Kidney epithelial cell (primary cell): ENCODE measurements at regions not wholly inside any gene's neighbourhood (a gene's known extent, or its start where the extent isn't known, plus 50 kb on each side); places are given as distances from the start of the nearest gene placed in this dataset.
"Not testable (repeated sequence)": the region's sequence is repeated elsewhere in the genome, so short reads cannot be mapped to it uniquely, and the experiment has no call there.

Source experiments
- DNase-seq: peaks from one replicate; pipeline ENCODE4 v3.0.0-alpha.2; 2010; ENCODE audit warnings: low read depth
- H3K27me3 ChIP-seq: 2 replicates; pipeline ENCODE4 v1.6.0; 2011; ENCODE audit warnings: low read length; ENCODE audit not compliant: control insufficient read depth, insufficient read depth
- H3K36me3 ChIP-seq: 2 replicates; pipeline ENCODE4 v1.5.1; 2011; ENCODE audit warnings: low read length; ENCODE audit not compliant: control insufficient read depth, insufficient read depth
- H3K4me3 ChIP-seq: 2 replicates; pipeline ENCODE4 v1.5.1; 2011; ENCODE audit warnings: low read depth, mild to moderate bottlenecking, control low read depth, low read length
- TF ChIP-seq, protein P1 (sequence below): IDR thresholded peaks from 2 replicates; pipeline ENCODE4 v1.5.1; 2011; ENCODE audit warnings: mild to moderate bottlenecking, moderate library complexity, low read length, control low read depth, inconsistent platforms; ENCODE audit not compliant: insufficient read depth, poor library complexity, severe bottlenecking

DNA sequence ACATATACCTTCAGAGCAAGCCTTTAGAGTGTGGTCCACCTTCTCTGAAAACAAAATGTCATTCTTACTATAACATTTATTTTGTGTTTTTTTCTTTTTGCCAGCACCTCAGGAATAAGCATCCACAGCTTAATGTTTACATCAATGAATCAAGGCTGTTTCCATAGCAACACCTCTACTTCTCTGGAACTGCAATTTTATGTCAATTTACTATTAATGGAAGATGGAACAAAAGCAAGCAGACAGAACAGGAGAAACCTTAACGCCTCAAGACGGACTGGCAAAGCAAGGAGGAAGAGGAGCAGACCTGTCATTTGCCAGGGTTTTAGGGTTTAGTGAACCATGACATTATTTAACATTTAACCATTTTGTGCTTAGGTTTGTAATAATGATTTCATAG is 63.1 kb downstream of the PRR15 start:
- H3K27me3 ChIP-seq, result no peaks in the 10 kb centered on the region
- no peak for DNase-seq
- TF ChIP-seq, protein P1, sequence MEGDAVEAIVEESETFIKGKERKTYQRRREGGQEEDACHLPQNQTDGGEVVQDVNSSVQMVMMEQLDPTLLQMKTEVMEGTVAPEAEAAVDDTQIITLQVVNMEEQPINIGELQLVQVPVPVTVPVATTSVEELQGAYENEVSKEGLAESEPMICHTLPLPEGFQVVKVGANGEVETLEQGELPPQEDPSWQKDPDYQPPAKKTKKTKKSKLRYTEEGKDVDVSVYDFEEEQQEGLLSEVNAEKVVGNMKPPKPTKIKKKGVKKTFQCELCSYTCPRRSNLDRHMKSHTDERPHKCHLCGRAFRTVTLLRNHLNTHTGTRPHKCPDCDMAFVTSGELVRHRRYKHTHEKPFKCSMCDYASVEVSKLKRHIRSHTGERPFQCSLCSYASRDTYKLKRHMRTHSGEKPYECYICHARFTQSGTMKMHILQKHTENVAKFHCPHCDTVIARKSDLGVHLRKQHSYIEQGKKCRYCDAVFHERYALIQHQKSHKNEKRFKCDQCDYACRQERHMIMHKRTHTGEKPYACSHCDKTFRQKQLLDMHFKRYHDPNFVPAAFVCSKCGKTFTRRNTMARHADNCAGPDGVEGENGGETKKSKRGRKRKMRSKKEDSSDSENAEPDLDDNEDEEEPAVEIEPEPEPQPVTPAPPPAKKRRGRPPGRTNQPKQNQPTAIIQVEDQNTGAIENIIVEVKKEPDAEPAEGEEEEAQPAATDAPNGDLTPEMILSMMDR, result no peak
- no peak overlapping the region for H3K4me3 ChIP-seq
- H3K36me3 ChIP-seq, result no peaks in the 10 kb centered on the region

DNA sequence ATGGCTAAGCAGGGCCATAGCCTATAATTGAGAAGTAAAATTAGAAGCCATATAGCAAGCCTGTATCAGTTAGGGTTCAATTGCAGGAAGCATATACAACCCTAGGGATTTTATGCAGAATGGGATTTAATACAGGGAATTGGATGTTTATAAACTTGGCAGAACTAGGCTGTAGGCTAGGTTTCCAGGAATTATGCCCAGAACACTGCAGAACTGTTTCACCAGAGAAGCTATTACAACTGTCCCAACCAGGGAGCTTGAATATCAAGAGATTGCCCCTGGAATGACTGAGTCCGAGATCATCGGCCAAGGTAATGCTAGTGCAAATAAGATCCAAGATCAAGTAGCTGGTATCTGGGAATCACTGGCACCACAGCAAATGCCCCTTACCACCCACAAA is 64.0 kb downstream of the PRR15 start:
- TF ChIP-seq, protein P1, result no peak
- Histone ChIP-seq H3K27me3 (no peaks in the 10 kb centered on the region), H3K4me3 (no peak overlapping the region), H3K36me3 (no peaks in the 10 kb centered on the region)
- no peak for DNase-seq

DNA sequence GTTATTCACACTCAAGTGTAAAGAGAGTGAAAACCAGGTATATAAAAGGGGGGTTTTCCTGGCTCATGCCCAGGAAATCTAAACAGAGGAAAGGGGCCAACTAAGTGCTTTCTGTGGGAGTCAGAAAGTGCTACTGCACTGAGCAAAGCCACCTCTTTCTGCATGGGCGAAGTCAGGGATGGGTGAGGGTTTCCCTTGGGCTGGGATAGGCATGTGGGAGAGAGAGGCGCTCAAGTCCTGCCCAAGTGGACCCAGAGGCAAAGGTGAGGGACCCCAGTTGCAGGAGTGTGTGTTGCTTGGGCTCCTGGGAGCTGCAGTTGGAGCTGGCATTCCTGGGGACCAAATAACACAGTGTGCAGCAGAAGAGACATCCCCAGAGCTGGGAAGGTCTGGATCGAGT is 65.9 kb downstream of the PRR15 start:
- H3K4me3 ChIP-seq, result no peak overlapping the region
- no peak for DNase-seq
- no peaks in the 10 kb centered on the region for H3K36me3 ChIP-seq
- TF ChIP-seq, protein P1, result no peak
- no peaks in the 10 kb centered on the region for H3K27me3 ChIP-seq

DNA sequence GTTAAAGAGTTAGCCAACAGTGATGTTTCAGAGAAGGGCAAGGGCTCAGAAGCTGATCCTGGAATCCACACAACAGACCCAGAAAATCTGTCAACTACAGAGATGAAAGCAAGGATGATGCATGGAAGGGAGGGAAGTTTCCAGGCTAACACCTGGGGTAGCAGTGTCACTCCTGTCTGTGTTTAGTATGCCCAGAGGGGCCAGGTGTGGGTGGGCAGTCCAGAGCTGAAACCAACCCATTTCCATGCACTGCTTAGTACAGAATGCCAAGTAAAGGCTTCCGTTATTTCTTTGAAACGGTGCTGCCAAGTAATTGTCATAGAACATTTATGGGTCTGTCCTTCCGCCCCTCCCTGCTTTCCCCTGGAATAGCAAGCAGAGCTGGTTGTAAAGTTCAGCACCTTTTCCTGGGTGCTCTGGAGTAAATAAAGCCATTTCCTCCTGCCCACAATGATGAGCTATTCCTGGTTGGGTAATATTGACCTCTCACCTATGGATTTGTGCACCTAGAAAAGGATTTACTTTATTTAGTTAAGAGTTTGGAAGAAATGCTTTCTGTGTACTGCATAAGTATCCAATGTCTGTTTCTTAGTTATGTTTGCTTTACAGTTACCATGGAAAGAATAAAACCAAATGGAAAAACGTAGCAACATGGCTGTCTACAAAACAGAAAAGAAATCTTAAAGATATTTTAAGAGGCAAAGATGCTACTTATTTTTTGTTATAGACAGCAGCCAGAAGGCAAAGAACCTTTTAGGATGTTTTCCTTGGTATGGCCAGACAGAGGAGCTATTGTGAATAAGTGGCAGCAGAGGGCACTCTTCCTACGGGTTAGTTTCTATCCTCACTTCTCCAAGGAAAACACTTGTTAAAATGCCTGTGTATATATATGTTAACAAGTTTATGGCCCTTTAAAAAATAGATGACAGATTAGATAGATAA is 71.7 kb downstream of the PRR15 start:
- TF ChIP-seq, protein P1, result peak; percentile 54

DNA sequence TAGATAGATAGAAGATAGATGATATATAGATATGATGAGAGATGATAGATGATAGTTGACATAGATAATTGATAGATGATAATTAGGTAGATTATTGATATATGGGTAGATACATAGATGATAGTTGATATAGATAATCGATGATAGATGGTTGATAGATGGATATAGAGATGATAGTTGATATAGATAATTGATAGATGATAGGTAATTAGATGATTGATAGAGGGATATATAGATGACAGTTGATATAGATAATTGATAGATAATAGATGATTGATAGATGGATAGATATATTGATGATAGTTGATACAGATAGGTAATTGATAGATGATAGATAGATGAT is 72.3 kb downstream of the PRR15 start:
- no peaks in the 10 kb centered on the region for H3K36me3 ChIP-seq
- no peaks in the 10 kb centered on the region for H3K27me3 ChIP-seq
- TF ChIP-seq, protein P1, result no peak
- DNase-seq, result no peak
- H3K4me3 ChIP-seq, result no peak overlapping the region

More for the DNA sequence above, 71.7 kb downstream of the PRR15 start:
- not testable (repeated sequence) for H3K36me3 ChIP-seq, H3K4me3 ChIP-seq, H3K27me3 ChIP-seq, DNase-seq

DNA sequence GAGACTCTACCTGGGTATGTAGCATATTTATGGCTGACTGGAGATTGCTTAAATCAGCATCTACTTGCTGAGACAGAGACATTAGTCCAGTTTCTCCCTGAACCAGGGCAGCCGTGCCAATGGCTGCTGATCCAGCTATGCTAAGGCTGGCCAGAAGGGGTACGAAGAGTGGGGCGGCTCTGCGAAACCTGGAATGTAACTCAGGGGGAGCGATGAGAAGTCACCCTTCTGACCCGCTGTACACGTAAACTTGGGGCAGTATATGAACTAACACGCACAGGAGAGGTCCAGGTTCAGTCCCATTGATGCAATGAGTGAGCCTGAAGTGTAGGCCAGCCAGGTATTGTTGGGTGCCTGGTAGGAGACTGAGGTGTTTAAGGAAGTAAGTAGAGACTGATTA is 73.7 kb downstream of the PRR15 start:
- TF ChIP-seq, protein P1, result no peak
- no peak for DNase-seq
- no peaks in the 10 kb centered on the region for H3K36me3 ChIP-seq
- H3K4me3 ChIP-seq, result no peak overlapping the region
- no peaks in the 10 kb centered on the region for H3K27me3 ChIP-seq

DNA sequence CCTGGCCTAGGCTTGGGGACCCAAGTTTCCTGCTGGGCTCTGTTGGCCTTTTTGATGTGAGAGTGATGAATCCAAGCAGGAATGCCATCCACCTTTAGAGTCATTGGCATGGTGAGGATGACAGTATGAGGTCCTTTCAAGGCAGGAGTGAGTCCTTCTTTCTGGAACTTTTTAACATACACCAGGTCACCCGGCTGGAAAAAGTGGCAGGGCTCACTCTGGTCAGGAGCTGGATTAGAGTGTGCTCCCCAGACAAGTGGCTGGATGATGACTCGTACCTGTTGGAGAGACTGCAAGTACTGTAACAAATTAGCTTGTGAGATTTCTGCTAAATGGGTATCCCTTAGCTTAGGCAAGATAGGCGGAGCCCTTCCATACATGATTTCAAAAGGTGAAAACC is 75.2 kb downstream of the PRR15 start:
- H3K4me3 ChIP-seq, H3K27me3 ChIP-seq, H3K36me3 ChIP-seq, DNase-seq: not testable (repeated sequence)
